Caco-2 (cell line): ENCODE measurements at regions not wholly inside any gene's neighbourhood (a gene's known extent, or its start where the extent isn't known, plus 50 kb on each side); places are given as distances from the start of the nearest gene placed in this dataset.

Source experiments
- BruUV-seq: library from RNA; stranded (reverse); fragments of 400-500 nt; replicated peaks from 2 replicates; lab custom pipeline; 2021; lab: Mats Ljungman, UMichigan
- CTCF ChIA-PET: fragments of 300-600 bp; sonication (Branson Sonifier 250); formaldehyde crosslinking; loops from one replicate; lab custom pipeline; 2022; ENCODE audit warnings: antibody characterized with exemption; lab: Charles Lee
- POLR2A ChIA-PET: fragments of 300-600 bp; sonication (Branson Sonifier 250); formaldehyde crosslinking; loops from one replicate; lab custom pipeline; 2022; ENCODE audit warnings: antibody characterized with exemption; lab: Charles Lee
- DNase-seq, 2 experiments: peaks; one replicate each; pipeline versions ENCODE4 v3.0.0 to v3.0.0-alpha.2; 2020 to 2022
- H3K27me3 ChIP-seq: replicated peaks from 2 replicates; pipeline ENCODE4 v1.6.0; 2011; ENCODE audit warnings: low read length; ENCODE audit not compliant: control insufficient read depth, insufficient read depth
- H3K36me3 ChIP-seq: 2 replicates; pipeline ENCODE4 v1.5.1; 2011; ENCODE audit warnings: low read length; ENCODE audit not compliant: control insufficient read depth, insufficient read depth
- H3K4me1 ChIP-seq: fragments of 250-450 bp; sonication (Bioruptor Pico); 2 replicates; pipeline ENCODE4 v1.5.1; 2020; ENCODE audit warnings: mild to moderate bottlenecking
- H3K4me3 ChIP-seq: 2 replicates; pipeline ENCODE4 v1.5.1; 2011; ENCODE audit warnings: low read depth, mild to moderate bottlenecking, control low read depth, low read length
- H3K9me3 ChIP-seq: fragments of 250-450 bp; sonication (Bioruptor Pico); 2 replicates; pipeline ENCODE4 v1.5.1; 2020; ENCODE audit warnings: mild to moderate bottlenecking, moderate library complexity
- H3K27ac Mint-ChIP-seq: one replicate; pipeline ENCODE4 v1.8.0; 2022; ENCODE audit warnings: mixed read lengths; ENCODE audit not compliant: unreplicated experiment
- H3K27me3 Mint-ChIP-seq: one replicate; pipeline ENCODE4 v1.8.0; 2022; ENCODE audit warnings: mixed read lengths; ENCODE audit not compliant: insufficient read depth, unreplicated experiment
- H3K36me3 Mint-ChIP-seq: one replicate; pipeline ENCODE4 v1.8.0; 2022; ENCODE audit warnings: mild to moderate bottlenecking, mixed read lengths; ENCODE audit not compliant: insufficient read depth, unreplicated experiment
- H3K4me1 Mint-ChIP-seq: one replicate; pipeline ENCODE4 v1.8.0; 2022; ENCODE audit warnings: low read depth, mixed read lengths; ENCODE audit not compliant: unreplicated experiment
- H3K4me3 Mint-ChIP-seq: one replicate; pipeline ENCODE4 v1.8.0; 2022; ENCODE audit warnings: mild to moderate bottlenecking, moderate library complexity, mixed read lengths; ENCODE audit not compliant: unreplicated experiment
- H3K9me3 Mint-ChIP-seq: one replicate; pipeline ENCODE4 v1.8.0; 2022; ENCODE audit warnings: mixed read lengths; ENCODE audit not compliant: unreplicated experiment
- intact Hi-C: fragments of 100-400 bp; cut with micrococcal nuclease; formaldehyde crosslinking; loops from one replicate; pipeline ENCODE4 v1.10.0; 2022; ENCODE audit not compliant: unreplicated experiment
- TF ChIP-seq, protein P1 (sequence below), 2 experiments: fragments of 200-600 bp in 1 of 2; IDR thresholded peaks; 1 replicate in 1 of 2; 2 replicates in 1 of 2; pipeline versions ENCODE4 v1.5.1 to v1.8.0; 2011 to 2022; ENCODE audit warnings: antibody characterized with exemption in 1 of 2, control low read depth in 1 of 2, inconsistent platforms in 1 of 2, low read depth in 1 of 2, low read length in 1 of 2, mild to moderate bottlenecking in 1 of 2, moderate library complexity in 1 of 2; ENCODE audit not compliant: insufficient read depth in 1 of 2, severe bottlenecking in 1 of 2, unreplicated experiment in 1 of 2

DNA sequence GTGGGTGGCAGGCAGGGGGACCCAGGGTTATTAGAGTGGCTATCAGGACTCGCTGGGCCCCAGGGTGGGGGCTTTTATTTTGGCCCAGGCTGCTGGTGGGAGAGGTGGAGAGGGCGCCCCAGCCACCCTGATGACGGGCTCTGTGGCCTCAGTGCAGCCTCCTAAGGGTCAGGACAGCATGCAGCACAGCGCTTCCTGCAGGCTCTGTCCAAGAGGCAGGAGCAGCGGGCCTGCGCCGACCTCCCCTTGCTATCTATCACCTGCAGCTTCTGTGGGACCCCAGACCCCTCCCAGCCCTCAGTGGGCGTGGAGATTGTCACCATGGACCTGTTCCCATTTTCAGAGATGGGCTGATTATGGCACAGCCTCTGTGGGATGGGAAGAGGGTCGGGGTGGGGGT is 54.3 kb upstream of the PPARA start:
- no peaks in the 10 kb centered on the region for H3K36me3 ChIP-seq
- H3K36me3 Mint-ChIP-seq: peaks cover 13% of the 10 kb centered on the region

DNA sequence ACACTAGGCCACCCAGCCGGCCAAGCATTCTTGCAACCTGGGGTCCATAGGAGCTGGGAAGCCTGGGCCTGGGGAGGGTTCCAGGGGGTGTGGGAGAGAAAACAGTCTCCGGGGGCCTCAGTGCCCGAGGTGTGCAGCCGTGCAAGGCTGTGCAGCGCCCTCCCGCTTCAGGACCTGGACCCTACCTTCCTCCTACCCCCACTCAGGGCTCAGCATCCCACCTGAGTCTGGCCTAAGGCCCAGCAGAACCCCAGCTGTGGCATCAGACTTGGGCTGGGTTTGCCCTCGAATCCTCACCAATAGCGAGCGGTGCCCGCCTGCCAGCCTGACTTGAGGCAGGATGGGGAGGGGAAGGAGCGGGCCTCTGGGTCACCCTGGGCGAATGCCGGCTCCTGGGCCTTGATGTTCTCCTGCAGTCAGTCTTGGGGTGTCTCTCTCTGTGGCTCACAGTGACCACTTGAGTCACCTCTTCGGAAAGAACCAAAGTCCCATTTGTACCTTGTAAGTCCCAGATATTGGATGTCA is 53.6 kb upstream of the PPARA start:
- Mint-ChIP-seq H3K4me1 (no peaks in the 10 kb centered on the region), H3K27me3 (no peaks in the 10 kb centered on the region), H3K27ac (no peak overlapping the region), H3K36me3 (peaks cover 13% of the 10 kb centered on the region), H3K4me3 (no peak overlapping the region), H3K9me3 (no peaks in the 10 kb centered on the region)
- intact Hi-C loops: no loop called here
- no peaks in the 10 kb centered on the region for H3K27me3 ChIP-seq
- no peak overlapping the region for H3K4me3 ChIP-seq
- TF ChIP-seq, protein P1, sequence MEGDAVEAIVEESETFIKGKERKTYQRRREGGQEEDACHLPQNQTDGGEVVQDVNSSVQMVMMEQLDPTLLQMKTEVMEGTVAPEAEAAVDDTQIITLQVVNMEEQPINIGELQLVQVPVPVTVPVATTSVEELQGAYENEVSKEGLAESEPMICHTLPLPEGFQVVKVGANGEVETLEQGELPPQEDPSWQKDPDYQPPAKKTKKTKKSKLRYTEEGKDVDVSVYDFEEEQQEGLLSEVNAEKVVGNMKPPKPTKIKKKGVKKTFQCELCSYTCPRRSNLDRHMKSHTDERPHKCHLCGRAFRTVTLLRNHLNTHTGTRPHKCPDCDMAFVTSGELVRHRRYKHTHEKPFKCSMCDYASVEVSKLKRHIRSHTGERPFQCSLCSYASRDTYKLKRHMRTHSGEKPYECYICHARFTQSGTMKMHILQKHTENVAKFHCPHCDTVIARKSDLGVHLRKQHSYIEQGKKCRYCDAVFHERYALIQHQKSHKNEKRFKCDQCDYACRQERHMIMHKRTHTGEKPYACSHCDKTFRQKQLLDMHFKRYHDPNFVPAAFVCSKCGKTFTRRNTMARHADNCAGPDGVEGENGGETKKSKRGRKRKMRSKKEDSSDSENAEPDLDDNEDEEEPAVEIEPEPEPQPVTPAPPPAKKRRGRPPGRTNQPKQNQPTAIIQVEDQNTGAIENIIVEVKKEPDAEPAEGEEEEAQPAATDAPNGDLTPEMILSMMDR (IDR thresholded peaks at IDR 0.05; ENCODE audit: insufficient read depth in 1 of 2, low read depth in 1 of 2, low read length in 1 of 2, severe bottlenecking in 1 of 2, unreplicated experiment in 1 of 2): no peak
- ChIA-PET CTCF (interaction anchor here (0.6 kb wide), 1 partner anchor 23 kb away, joined by 3 read pairs; no protein-coding TSS in a partner anchor), POLR2A (no interaction called here)
- H3K9me3 ChIP-seq: no peaks in the 10 kb centered on the region
- no TSS peak for BruUV-seq
- no peak for DNase-seq
- 0 out of 2 replicates have a peak, but pooled peaks cover 6% of the 10 kb centered on the region for H3K4me1 ChIP-seq
- H3K36me3 ChIP-seq: no peaks in the 10 kb centered on the region

More for the DNA sequence above, 54.3 kb upstream of the PPARA start:
- H3K4me1 Mint-ChIP-seq: no peaks in the 10 kb centered on the region
- no peak overlapping the region for H3K4me3 Mint-ChIP-seq
- ChIA-PET CTCF (no interaction called here), POLR2A (no interaction called here)
- intact Hi-C loops: no loop called here
- DNase-seq: no peak
- no TSS peak for BruUV-seq
- Histone ChIP-seq H3K27me3 (no peaks in the 10 kb centered on the region), H3K4me1 (0 out of 2 replicates have a peak, but pooled peaks cover 6% of the 10 kb centered on the region), H3K4me3 (no peak overlapping the region), H3K9me3 (no peaks in the 10 kb centered on the region)
- H3K27me3 Mint-ChIP-seq: no peaks in the 10 kb centered on the region
- no peak overlapping the region for H3K27ac Mint-ChIP-seq
- TF ChIP-seq, protein P1 (IDR thresholded peaks at IDR 0.05; ENCODE audit: insufficient read depth in 1 of 2, low read depth in 1 of 2, low read length in 1 of 2, severe bottlenecking in 1 of 2, unreplicated experiment in 1 of 2): no peak
- H3K9me3 Mint-ChIP-seq: no peaks in the 10 kb centered on the region

DNA sequence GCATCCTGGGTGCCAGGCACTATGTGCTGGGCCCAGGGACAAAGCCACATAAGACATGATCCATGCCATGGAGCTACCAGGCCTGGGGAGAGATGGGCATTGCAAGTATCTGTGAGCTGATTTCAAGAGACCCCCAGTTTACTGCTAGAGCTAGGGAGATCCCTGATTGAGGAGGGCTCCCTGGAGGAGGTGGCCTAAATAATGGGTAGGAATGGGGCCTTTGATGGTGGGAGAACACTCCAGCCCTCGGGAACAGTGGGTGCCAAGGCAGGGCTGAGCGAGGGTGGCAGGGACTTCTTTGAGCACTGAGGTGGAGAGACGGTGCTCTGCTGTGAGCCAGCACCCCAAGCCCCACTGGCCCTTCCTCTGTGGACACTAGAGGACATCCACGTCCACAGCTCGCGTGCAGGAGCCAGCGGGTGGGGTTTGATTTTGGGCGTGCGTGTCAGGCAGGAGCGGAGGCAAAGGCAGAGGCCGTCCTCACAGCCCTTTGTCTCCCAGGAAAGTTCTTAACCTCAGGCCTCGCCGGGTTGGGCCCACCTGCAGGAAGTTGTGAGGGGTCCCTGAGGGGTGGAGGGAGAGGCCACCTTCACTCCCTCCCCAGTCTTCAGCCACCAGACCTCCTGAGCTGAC is 52.9 kb upstream of the PPARA start:
- H3K9me3 Mint-ChIP-seq: no peaks in the 10 kb centered on the region
- no peaks in the 10 kb centered on the region for H3K9me3 ChIP-seq
- BruUV-seq: no TSS peak
- ChIA-PET POLR2A (no interaction called here), CTCF (interaction anchor here (0.6 kb wide), 1 partner anchor 22 kb away, joined by 3 read pairs; no protein-coding TSS in a partner anchor)
- H3K36me3 ChIP-seq: no peaks in the 10 kb centered on the region
- no peak overlapping the region for H3K4me3 ChIP-seq
- H3K4me3 Mint-ChIP-seq: no peak overlapping the region
- TF ChIP-seq, protein P1 (IDR thresholded peaks at IDR 0.05; ENCODE audit: insufficient read depth in 1 of 2, low read depth in 1 of 2, low read length in 1 of 2, severe bottlenecking in 1 of 2, unreplicated experiment in 1 of 2): no peak
- no peak for DNase-seq
- no peak overlapping the region for H3K27ac Mint-ChIP-seq
- 0 out of 2 replicates have a peak, but pooled peaks cover 6% of the 10 kb centered on the region for H3K4me1 ChIP-seq
- H3K27me3 ChIP-seq: no peaks in the 10 kb centered on the region
- intact Hi-C loops: no loop called here
- no peaks in the 10 kb centered on the region for H3K4me1 Mint-ChIP-seq
- no peaks in the 10 kb centered on the region for H3K27me3 Mint-ChIP-seq
- peaks cover 13% of the 10 kb centered on the region for H3K36me3 Mint-ChIP-seq
